K562 (cell line): ENCODE measurements at regions not wholly inside any gene's neighbourhood (a gene's known extent, or its start where the extent isn't known, plus 50 kb on each side); places are given as distances from the start of the nearest gene placed in this dataset.

ENCODE experiments used
- ATAC-seq: fragments of 200-7000 bp; cut with Tn5 transposase; 3 replicates; pipeline ENCODE4 v1.9.1; 2020; ENCODE audit warnings: moderate library complexity
- BruUV-seq: library from RNA; stranded (reverse); fragments of 400-500 nt; replicated peaks from 2 replicates; lab custom pipeline; 2021; lab: Mats Ljungman, UMichigan
- CTCF ChIA-PET: fragments of 300-600 bp; formaldehyde crosslinking; extraction: SDS; loops from one replicate; lab custom pipeline; 2021; ENCODE audit warnings: low intra/inter-chr PET ratio; lab: Yijun Ruan, JAX
- POLR2A ChIA-PET: fragments of 300-600, 350-650 bp; sonication (Branson Sonifier 250); formaldehyde crosslinking; extraction: SDS; loops from one replicate; lab custom pipeline; 2021; ENCODE audit warnings: antibody characterized with exemption, inconsistent platforms; lab: Yijun Ruan, JAX
- DNase-seq, 4 experiments: peaks; one replicate each; pipeline versions ENCODE4 v3.0.0 to v3.0.0-alpha.2; 2011 to 2018; ENCODE audit warnings: low spot score in 3 of 4, mixed read lengths in 3 of 4; ENCODE audit errors: extremely low read depth in 1 of 4
- FAIRE-seq: peaks from 2 replicates; lab custom pipeline; 2011; peaks lifted over from hg19 to GRCh38; lab: Jason Lieb, UNC
- H2AFZ ChIP-seq: 2 replicates; pipeline ENCODE4 v1.6.0; 2011; ENCODE audit warnings: low read depth, low read length, control low read depth, inconsistent platforms
- H3K27ac ChIP-seq: fragments of 200-600 bp; 3 replicates; pipeline ENCODE4 v1.8.0; 2011; ENCODE audit warnings: low read depth, mild to moderate bottlenecking, control low read depth, inconsistent platforms, low read length, moderate library complexity, mixed read lengths; ENCODE audit errors: extremely low read depth
- H3K27me3 ChIP-seq, 2 experiments: fragments of 300-600 bp in 1 of 2; 2 replicates in 1 of 2; 3 replicates in 1 of 2; pipeline versions ENCODE4 v1.6.0 to v1.8.0; 2011; ENCODE audit warnings: inconsistent platforms in 2 of 2, low read length in 2 of 2, mild to moderate bottlenecking in 1 of 2, mixed read lengths in 1 of 2, moderate library complexity in 1 of 2; ENCODE audit not compliant: control insufficient read depth in 2 of 2, insufficient read depth in 2 of 2
- H3K36me3 ChIP-seq: fragments of 300-600 bp; 3 replicates; pipeline ENCODE4 v1.8.0; 2011; ENCODE audit warnings: mild to moderate bottlenecking, low read length, inconsistent platforms; ENCODE audit not compliant: control insufficient read depth, insufficient read depth
- H3K4me1 ChIP-seq, 2 experiments: fragments of 200-600 bp in 1 of 2; replicated peaks in 1 of 2; 2 replicates in 1 of 2; 3 replicates in 1 of 2; pipeline versions ENCODE4 v1.5.1 to v1.8.0; 2011; ENCODE audit warnings: inconsistent platforms in 2 of 2, low read length in 2 of 2, mild to moderate bottlenecking in 1 of 2, mixed read lengths in 1 of 2, moderate library complexity in 1 of 2; ENCODE audit not compliant: control insufficient read depth in 2 of 2, insufficient read depth in 2 of 2
- H3K4me2 ChIP-seq: 2 replicates; pipeline ENCODE4 v1.6.1; 2011; ENCODE audit warnings: low read length, control low read depth, inconsistent platforms, mixed read lengths; ENCODE audit not compliant: insufficient read depth
- H3K4me3 ChIP-seq: fragments of 200-600 bp; sonication (generic), shearing (Covaris generic); 2 replicates; pipeline ENCODE4 v1.5.1; 2016; ENCODE audit warnings: control low read depth, inconsistent platforms
- H3K79me2 ChIP-seq: fragments of 200-600 bp; 3 replicates; pipeline ENCODE4 v1.8.0; 2011; ENCODE audit warnings: low read length, inconsistent platforms; ENCODE audit not compliant: control insufficient read depth, insufficient read depth
- H3K9ac ChIP-seq, 2 experiments: 2 replicates each; pipeline versions ENCODE4 v1.6.0 to v1.6.1; 2011; ENCODE audit warnings: low read depth in 2 of 2, low read length in 2 of 2, control low read depth in 1 of 2, inconsistent platforms in 1 of 2, mild to moderate bottlenecking in 1 of 2, mixed read lengths in 1 of 2; ENCODE audit not compliant: insufficient read depth in 1 of 2
- H3K9me1 ChIP-seq: one replicate; pipeline ENCODE4 v1.6.0; 2011; ENCODE audit warnings: inconsistent platforms, mild to moderate bottlenecking, low read length, moderate library complexity; ENCODE audit not compliant: control insufficient read depth, insufficient read depth
- H3K9me3 ChIP-seq: replicated peaks from 2 replicates; pipeline ENCODE4 v1.5.1; 2011; ENCODE audit warnings: low read depth, low read length, inconsistent platforms; ENCODE audit not compliant: control insufficient read depth, insufficient read depth
- H4K20me1 ChIP-seq: replicated peaks from 2 replicates; pipeline ENCODE4 v1.6.1; 2011; ENCODE audit warnings: low read length, inconsistent platforms, mixed read lengths; ENCODE audit not compliant: control insufficient read depth, insufficient read depth
- ETV1 ChIP-seq: fragments of 450-650 bp; conservative IDR thresholded peaks from 2 replicates; pipeline ENCODE4 v1.6.1; 2016; ENCODE audit warnings: missing genetic modification characterization, control low read depth, low read depth, missing compliant biosample characterization
- HLTF ChIP-seq: fragments of 450-650 bp; IDR thresholded peaks from 2 replicates; pipeline ENCODE4 v1.6.1; 2016
- JUND ChIP-seq, 2 experiments: IDR thresholded peaks; 2 replicates in 1 of 2; 3 replicates in 1 of 2; pipeline ENCODE4 v1.6.1; 2011; ENCODE audit warnings: borderline replicate concordance in 2 of 2, low read depth in 2 of 2, low read length in 2 of 2, improper control_type of control experiment in 1 of 2, missing biosample characterization in 1 of 2, missing genetic modification characterization in 1 of 2, missing genetic modification reagents in 1 of 2
- KLF10 ChIP-seq: fragments of 250-450 bp; sonication (Bioruptor Pico); IDR thresholded peaks from 2 replicates; pipeline ENCODE4 v1.6.1; 2021; ENCODE audit warnings: matching md5 sums
- MEIS2 ChIP-seq: fragments of 450-650 bp; IDR thresholded peaks from 2 replicates; pipeline ENCODE4 v1.6.1; 2014; ENCODE audit warnings: mild to moderate bottlenecking; ENCODE audit not compliant: partially characterized antibody
- MTA3 ChIP-seq: fragments of 450-650 bp; formaldehyde crosslinking; IDR thresholded peaks from 2 replicates; pipeline ENCODE4 v1.6.1; 2017; ENCODE audit warnings: mild to moderate bottlenecking, borderline replicate concordance
- RUNX1 ChIP-seq: sonication (generic); IDR thresholded peaks from 2 replicates; pipeline ENCODE4 v1.6.1; 2016; ENCODE audit warnings: antibody characterized with exemption, low read depth
- SP1 ChIP-seq: sonication (generic); formaldehyde crosslinking; IDR thresholded peaks from 2 replicates; pipeline ENCODE4 v1.8.1; 2022; ENCODE audit warnings: mild to moderate bottlenecking, missing genetic modification reagents
- ZNF12 ChIP-seq: sonication (generic); formaldehyde crosslinking; IDR thresholded peaks from 2 replicates; pipeline ENCODE4 v1.4.0; 2020; ENCODE audit warnings: mild to moderate bottlenecking, missing genetic modification reagents
- WGBS: fragments of 100-300 bp; shearing (Covaris generic); methylation state at CpG from one replicate; pipeline ENCODE4 v1.1.6; 2016; ENCODE audit warnings: low coverage, mixed read lengths; ENCODE audit not compliant: insufficient coverage; ENCODE audit errors: missing lambda C conversion rate; 5-methylcytosine and 5-hydroxymethylcytosine counted together
- in situ Hi-C: fragments of 300-500 bp; cut with MboI; formaldehyde crosslinking; loops from 4 replicates; pipeline ENCODE4 v1.15.0; 2018; ENCODE audit warnings: inconsistent platforms, mixed read lengths
- intact Hi-C: fragments of 100-400 bp; cut with micrococcal nuclease; formaldehyde crosslinking; loops from 2 replicates; pipeline ENCODE4 v1.14.2; 2022
- TF ChIP-seq, protein P1 (sequence below), 2 experiments: fragments of 450-650 bp in 1 of 2; IDR thresholded peaks; 2 replicates each; pipeline ENCODE4 v1.6.1; 2011 to 2017; ENCODE audit warnings: low read depth in 2 of 2, antibody characterized with exemption in 1 of 2, borderline replicate concordance in 1 of 2, low read length in 1 of 2, mild to moderate bottlenecking in 1 of 2, mixed read lengths in 1 of 2; ENCODE audit not compliant: control insufficient read depth in 1 of 2
- TF ChIP-seq, protein P2 (sequence below), 3 experiments: IDR thresholded peaks in 2 of 3; conservative IDR thresholded peaks in 1 of 3; 2 replicates each; pipeline ENCODE4 v1.5.1; 2011 to 2012; ENCODE audit warnings: low read length in 3 of 3, mild to moderate bottlenecking in 3 of 3, control low read depth in 2 of 3, improper control_type of control experiment in 1 of 3, inconsistent platforms in 1 of 3, low read depth in 1 of 3, mixed read lengths in 1 of 3, moderate library complexity in 1 of 3; ENCODE audit not compliant: insufficient read depth in 2 of 3

DNA sequence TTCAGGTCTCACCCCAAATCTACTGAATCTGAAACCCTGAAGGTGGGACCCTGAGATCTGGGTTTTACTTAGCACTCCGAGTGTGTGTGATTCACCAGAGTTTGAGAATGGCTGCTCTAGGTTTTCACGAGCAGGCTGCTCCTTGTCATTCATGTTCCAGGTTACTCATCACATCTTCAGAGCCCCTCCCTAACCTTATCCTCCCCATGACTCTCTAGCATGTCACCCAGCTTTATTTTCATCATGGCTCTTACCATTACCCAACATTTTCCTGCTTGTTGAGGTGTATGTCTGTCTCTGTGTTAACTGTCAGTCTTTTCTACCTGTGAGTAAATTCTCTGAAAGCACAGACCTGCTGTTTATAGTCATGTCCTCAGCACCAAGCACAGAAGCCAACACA is 319.2 kb downstream of the NSG2 start:
- FAIRE-seq (no peak), ATAC-seq (no peak), DNase-seq (no peak)
- Histone ChIP-seq H3K9me3 (peaks cover 5% of the 10 kb centered on the region; the same call in 1 of the 2 replicates), H3K4me2 (no peak overlapping the region), H3K27ac (no peak overlapping the region), H3K4me1 (no peaks in the 10 kb centered on the region), H3K79me2 (no peaks in the 10 kb centered on the region), H3K36me3 (no peaks in the 10 kb centered on the region), H3K9me1 (no peaks in the 10 kb centered on the region), H4K20me1 (no peaks in the 10 kb centered on the region), H2AFZ (no peak overlapping the region), H3K9ac (no peak overlapping the region), H3K4me3 (no peak overlapping the region), H3K27me3 (no peaks in the 10 kb centered on the region; a peak in 2 of 5 replicates)
- TF ChIP-seq ETV1 (tag) (no peak), RUNX1 (no peak), KLF10 (CRISPR knock-in tag) (no peak)
- intact Hi-C loops (no loop called here), in situ Hi-C loops (no loop called here)
- POLR2A ChIA-PET: no interaction called here
- 0% methylated on average over 2 of the region's 2 CpGs for WGBS
- BruUV-seq: no TSS peak
- CTCF ChIA-PET: no interaction called here

DNA sequence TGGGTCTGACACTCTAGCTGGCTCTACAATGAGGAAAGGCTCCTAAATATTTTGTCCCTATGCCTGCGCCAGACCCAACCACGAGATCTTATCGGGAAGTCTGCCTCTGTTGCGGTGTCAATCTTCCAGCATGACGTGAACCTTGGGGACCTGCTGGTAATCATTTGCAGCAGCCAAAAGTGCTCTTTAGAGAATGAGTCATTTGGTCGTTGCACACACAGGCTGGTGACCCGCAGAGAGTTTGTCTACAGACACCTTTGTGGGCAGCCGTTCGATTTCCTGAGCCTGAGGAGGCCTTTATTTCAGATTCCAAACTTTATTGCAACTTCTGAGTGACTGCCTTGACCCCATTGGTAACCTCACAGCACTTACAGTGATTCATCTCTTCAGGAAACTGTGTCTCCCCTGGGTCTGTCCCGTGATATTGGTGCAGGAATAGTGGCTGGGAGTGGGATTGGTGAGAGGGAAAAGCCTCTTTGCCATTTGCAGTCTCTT is 326.1 kb downstream of the NSG2 start:
- no peak for FAIRE-seq
- Histone ChIP-seq H2AFZ (no peak overlapping the region), H3K4me3 (no peak overlapping the region), H3K27ac (no peak overlapping the region), H3K4me1 (no peaks in the 10 kb centered on the region), H3K36me3 (no peaks in the 10 kb centered on the region), H3K9me1 (no peaks in the 10 kb centered on the region), H3K9ac (no peak overlapping the region), H3K79me2 (no peaks in the 10 kb centered on the region), H4K20me1 (no peaks in the 10 kb centered on the region), H3K27me3 (peaks cover 0 to 6% of the 10 kb centered on the region in 2 experiments; a peak in 1 of 5 replicates), H3K4me2 (no peak overlapping the region), H3K9me3 (no peaks in the 10 kb centered on the region)
- no peak for ATAC-seq
- DNase-seq: peak in 1 of 4 experiments; percentile 8
- POLR2A ChIA-PET: no interaction called here
- in situ Hi-C loops (no loop called here), intact Hi-C loops (no loop called here)
- 0% methylated on average over 10 of the region's 10 CpGs for WGBS
- BruUV-seq: no TSS peak
- CTCF ChIA-PET: no interaction called here
- TF ChIP-seq JUND (IDR thresholded peaks at IDR 0.05; ENCODE audit: borderline replicate concordance, low read depth, low read length): peak; percentile 47; the same call in 1 of the 2 replicates
- TF ChIP-seq JUND (tag; IDR thresholded peaks at IDR 0.05; ENCODE audit: borderline replicate concordance, low read depth, low read length): no peak; the same call in 2 of the 3 replicates
- no peak for TF ChIP-seq SP1 (CRISPR knock-in tag)
- no peak for TF ChIP-seq HLTF
- TF ChIP-seq, protein P1, sequence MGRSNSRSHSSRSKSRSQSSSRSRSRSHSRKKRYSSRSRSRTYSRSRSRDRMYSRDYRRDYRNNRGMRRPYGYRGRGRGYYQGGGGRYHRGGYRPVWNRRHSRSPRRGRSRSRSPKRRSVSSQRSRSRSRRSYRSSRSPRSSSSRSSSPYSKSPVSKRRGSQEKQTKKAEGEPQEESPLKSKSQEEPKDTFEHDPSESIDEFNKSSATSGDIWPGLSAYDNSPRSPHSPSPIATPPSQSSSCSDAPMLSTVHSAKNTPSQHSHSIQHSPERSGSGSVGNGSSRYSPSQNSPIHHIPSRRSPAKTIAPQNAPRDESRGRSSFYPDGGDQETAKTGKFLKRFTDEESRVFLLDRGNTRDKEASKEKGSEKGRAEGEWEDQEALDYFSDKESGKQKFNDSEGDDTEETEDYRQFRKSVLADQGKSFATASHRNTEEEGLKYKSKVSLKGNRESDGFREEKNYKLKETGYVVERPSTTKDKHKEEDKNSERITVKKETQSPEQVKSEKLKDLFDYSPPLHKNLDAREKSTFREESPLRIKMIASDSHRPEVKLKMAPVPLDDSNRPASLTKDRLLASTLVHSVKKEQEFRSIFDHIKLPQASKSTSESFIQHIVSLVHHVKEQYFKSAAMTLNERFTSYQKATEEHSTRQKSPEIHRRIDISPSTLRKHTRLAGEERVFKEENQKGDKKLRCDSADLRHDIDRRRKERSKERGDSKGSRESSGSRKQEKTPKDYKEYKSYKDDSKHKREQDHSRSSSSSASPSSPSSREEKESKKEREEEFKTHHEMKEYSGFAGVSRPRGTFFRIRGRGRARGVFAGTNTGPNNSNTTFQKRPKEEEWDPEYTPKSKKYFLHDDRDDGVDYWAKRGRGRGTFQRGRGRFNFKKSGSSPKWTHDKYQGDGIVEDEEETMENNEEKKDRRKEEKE (IDR thresholded peaks at IDR 0.05; ENCODE audit: borderline replicate concordance in 1 of 2, control insufficient read depth in 1 of 2, low read depth in 2 of 2, low read length in 1 of 2): no peak
- no peak for TF ChIP-seq ZNF12 (CRISPR knock-in tag)
- TF ChIP-seq MEIS2: peak; percentile 23
- TF ChIP-seq MTA3: no peak
- TF ChIP-seq, protein P2, sequence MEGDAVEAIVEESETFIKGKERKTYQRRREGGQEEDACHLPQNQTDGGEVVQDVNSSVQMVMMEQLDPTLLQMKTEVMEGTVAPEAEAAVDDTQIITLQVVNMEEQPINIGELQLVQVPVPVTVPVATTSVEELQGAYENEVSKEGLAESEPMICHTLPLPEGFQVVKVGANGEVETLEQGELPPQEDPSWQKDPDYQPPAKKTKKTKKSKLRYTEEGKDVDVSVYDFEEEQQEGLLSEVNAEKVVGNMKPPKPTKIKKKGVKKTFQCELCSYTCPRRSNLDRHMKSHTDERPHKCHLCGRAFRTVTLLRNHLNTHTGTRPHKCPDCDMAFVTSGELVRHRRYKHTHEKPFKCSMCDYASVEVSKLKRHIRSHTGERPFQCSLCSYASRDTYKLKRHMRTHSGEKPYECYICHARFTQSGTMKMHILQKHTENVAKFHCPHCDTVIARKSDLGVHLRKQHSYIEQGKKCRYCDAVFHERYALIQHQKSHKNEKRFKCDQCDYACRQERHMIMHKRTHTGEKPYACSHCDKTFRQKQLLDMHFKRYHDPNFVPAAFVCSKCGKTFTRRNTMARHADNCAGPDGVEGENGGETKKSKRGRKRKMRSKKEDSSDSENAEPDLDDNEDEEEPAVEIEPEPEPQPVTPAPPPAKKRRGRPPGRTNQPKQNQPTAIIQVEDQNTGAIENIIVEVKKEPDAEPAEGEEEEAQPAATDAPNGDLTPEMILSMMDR (IDR thresholded peaks at IDR 0.05 in 2 of 3, conservative IDR thresholded peaks at IDR 0.05 in 1 of 3; ENCODE audit: insufficient read depth in 2 of 3, low read depth in 1 of 3, low read length in 3 of 3): no peak
